ENCODE measurements at regions not wholly inside any gene's neighbourhood (a gene's known extent, or its start where the extent isn't known, plus 50 kb on each side); places are given as distances from the start of the nearest gene placed in this dataset.
"Not testable (repeated sequence)": the region's sequence is repeated elsewhere in the genome, so short reads cannot be mapped to it uniquely, and the experiment has no call there.

- H3K4me1 Mint-ChIP-seq; H3K4me3 Mint-ChIP-seq; ATAC-seq; H3K27ac Mint-ChIP-seq; DNase-seq; H3K36me3 Mint-ChIP-seq (ENCODE audit: low read depth); H3K27me3 Mint-ChIP-seq; H3K9me3 Mint-ChIP-seq: not testable (repeated sequence)
Measured at GRCh38 chr9:40097992-40098391, 742.5 kb downstream of the SPATA31A1 start.

DNA sequence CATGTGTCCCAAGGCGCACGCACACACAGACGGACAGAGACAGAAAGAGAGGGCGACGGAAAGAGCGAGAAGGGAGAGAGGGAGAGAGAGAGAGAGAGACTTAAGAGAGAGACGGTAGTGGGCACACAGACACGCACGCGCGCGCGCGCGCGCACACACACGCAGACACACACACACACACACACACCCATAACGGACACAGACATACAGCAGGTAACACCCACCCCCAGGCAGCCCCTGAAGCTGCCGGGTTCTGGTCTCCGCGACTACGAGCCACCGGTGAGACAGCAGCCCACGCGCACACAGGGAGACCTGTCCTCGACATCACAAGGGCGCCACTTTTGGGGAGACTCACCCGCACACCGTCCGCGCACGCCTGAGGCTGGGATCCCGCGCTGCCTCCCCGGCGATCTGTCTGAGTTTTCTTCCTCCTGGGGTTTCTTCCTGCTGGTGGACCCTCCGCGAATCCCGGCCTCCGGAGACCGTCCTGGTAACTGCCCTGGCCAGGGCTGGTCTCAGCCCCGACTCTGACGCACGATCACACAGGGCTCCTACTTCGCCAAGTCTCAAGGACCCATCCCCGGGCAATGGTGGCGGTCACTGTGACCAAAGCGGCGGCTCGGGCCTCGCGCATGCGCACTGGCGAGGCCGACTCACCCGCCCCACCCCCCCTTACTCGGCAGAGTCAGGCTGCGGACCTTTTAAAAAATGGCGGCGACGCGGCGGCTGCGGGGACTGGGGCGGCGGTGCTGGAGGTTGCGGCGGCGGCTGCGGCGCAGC is 750.7 kb downstream of the SPATA31A1 start:
- H3K36me3 Mint-ChIP-seq (ENCODE audit: low read depth); H3K4me1 Mint-ChIP-seq; H3K9me3 Mint-ChIP-seq; H3K27me3 Mint-ChIP-seq: not testable (repeated sequence)
- H3K27ac Mint-ChIP-seq, result peak overlapping the region; percentile 85
- DNase-seq (peak; percentile 50), ATAC-seq (peak; percentile 52)
- H3K4me3 Mint-ChIP-seq, result peak overlapping the region; percentile 86

DNA sequence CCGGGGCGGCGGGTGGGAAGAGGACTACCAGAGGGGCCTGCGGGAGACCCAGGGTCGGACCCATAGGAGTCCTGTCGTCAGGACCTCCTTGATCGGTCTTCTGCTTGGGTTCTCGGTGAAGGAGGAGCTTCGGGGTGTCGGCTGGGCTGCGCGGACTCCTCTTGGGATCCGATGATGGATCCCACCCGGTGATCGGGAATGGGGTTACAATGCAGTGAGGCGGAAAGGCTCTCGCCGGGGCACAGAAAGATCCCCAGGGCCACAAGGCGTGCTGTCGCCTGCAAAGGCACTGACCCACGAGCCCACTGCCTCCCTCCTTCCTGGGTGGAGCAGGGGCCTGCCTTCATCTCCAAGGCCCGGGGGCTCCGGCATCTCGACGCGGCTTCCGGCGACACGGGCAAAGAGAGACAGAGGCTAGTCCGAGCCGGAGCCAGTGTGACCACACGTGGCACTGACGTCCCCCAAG is 751.3 kb downstream of the SPATA31A1 start:
- not testable (repeated sequence) for DNase-seq; H3K36me3 Mint-ChIP-seq (ENCODE audit: low read depth); H3K27ac Mint-ChIP-seq; H3K4me1 Mint-ChIP-seq; ATAC-seq; H3K4me3 Mint-ChIP-seq; H3K27me3 Mint-ChIP-seq; H3K9me3 Mint-ChIP-seq

DNA sequence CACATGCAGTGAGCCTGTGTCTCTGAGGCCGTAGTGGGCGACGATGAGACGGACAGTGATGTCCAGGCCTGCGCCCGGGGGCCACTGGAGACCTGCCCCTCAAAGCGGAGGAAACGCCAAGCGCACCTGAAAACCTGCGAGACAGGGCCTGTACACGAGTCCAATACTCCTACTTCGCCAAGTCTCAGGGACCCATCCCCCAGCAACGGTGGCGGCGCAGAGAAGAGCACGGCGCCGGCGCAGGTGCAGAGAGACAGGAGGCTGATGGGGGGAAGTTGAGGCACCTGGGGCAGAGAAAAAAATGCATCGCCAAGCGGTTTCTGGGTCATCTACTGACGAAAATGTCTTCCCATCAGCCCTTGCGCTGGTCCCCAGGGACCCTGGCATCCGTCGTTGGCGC is 751.8 kb downstream of the SPATA31A1 start:
- not testable (repeated sequence) for DNase-seq; H3K9me3 Mint-ChIP-seq; H3K27me3 Mint-ChIP-seq; H3K4me1 Mint-ChIP-seq; H3K36me3 Mint-ChIP-seq (ENCODE audit: low read depth); ATAC-seq; H3K27ac Mint-ChIP-seq
- peak overlapping the region; percentile 38 for H3K4me3 Mint-ChIP-seq

DNA sequence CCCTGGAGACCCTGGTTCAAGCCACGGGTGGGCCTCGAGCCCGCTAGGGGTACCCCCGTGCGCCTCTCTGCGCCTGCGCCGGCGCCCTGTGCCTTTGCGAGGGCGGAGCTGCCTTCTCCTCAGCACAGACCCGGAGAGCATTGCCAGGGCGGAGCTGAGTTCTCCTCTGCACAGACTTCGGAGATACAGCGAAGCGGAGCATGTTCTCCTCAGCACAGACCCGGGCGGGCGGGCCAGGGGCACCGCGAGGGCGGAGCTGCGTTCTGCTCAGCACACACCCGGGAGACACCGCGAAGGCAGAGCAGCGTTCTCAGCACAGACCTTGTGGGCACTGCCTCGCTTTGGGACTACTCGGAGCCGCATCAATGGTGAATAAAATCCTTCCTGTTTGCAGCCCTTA is 753.0 kb downstream of the SPATA31A1 start:
- H3K27me3 Mint-ChIP-seq; ATAC-seq; H3K27ac Mint-ChIP-seq; H3K4me1 Mint-ChIP-seq; H3K4me3 Mint-ChIP-seq; H3K36me3 Mint-ChIP-seq (ENCODE audit: low read depth); DNase-seq; H3K9me3 Mint-ChIP-seq: not testable (repeated sequence)

GRCh38 chr9:40110751-40111150 is 755.3 kb downstream of the SPATA31A1 start:
- not testable (repeated sequence) for H3K27ac Mint-ChIP-seq; DNase-seq; ATAC-seq; H3K4me3 Mint-ChIP-seq; H3K27me3 Mint-ChIP-seq; H3K9me3 Mint-ChIP-seq; H3K36me3 Mint-ChIP-seq (ENCODE audit: low read depth); H3K4me1 Mint-ChIP-seq

DNA sequence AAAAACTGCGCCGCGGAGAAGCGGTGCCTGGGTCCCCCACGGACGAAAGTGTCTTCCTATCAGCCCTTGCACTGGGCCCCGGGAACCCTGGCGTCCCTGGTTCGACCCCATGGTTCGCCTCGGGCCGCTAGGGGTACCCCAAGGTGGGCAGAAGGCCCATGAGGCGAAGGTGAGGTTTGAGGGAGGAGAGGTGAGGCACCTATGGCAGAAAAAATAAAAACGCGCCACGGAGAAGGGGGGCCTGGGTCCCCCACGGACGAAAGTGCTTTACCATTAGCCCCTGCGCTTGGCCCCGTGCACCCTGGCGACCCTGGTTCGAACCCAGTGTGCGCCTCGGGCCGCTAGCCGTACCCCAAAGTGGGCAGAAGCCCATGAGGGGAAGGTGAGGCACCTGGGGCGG is 756.1 kb downstream of the SPATA31A1 start:
- ATAC-seq; H3K27ac Mint-ChIP-seq; H3K4me1 Mint-ChIP-seq; H3K27me3 Mint-ChIP-seq; H3K9me3 Mint-ChIP-seq; DNase-seq; H3K36me3 Mint-ChIP-seq (ENCODE audit: low read depth); H3K4me3 Mint-ChIP-seq: not testable (repeated sequence)

DNA sequence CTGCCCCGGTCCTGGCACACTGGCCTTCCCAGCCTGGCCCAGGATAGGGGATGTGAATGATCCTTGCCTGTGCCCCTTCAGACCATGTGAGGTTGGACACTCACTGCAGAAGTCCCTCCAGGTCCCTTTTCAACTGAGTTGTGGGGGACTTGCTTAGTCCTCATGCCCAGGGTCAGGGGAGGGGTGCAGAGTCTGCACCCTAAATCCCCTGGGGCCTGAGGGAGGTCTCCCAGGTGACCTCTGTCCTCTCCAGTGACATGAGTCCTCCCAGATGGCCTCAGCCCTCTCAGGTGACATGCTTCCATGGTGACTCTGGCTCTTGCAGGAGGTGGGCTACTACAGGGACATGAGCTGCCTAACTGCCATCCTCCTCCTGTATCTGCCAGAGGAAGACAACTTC is 775.1 kb downstream of the SPATA31A1 start:
- H3K27ac Mint-ChIP-seq; H3K4me1 Mint-ChIP-seq; DNase-seq; H3K36me3 Mint-ChIP-seq (ENCODE audit: low read depth); ATAC-seq; H3K27me3 Mint-ChIP-seq; H3K4me3 Mint-ChIP-seq; H3K9me3 Mint-ChIP-seq: not testable (repeated sequence)

DNA sequence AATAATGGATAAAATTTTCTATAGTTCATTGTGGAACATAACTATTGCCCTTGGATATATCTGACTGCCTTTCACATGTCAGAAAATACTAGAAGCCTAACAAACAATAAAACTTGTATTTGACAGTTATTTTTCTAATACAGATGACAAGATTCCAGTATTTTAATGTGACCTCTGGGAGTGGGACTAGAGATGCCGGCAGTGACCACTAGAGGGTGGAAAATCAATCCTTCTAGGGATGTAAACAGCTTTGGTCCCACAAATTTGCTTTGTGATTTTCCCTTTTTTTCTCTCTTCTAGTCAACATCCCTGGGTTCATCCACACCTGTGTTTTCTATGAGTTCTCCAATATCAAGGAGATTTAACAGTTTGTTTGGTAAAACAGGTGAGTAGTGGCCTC is 813.7 kb downstream of the SPATA31A1 start:
- not testable (repeated sequence) for H3K27ac Mint-ChIP-seq; H3K9me3 Mint-ChIP-seq; H3K27me3 Mint-ChIP-seq; H3K4me1 Mint-ChIP-seq; H3K36me3 Mint-ChIP-seq (ENCODE audit: low read depth); H3K4me3 Mint-ChIP-seq; DNase-seq; ATAC-seq

DNA sequence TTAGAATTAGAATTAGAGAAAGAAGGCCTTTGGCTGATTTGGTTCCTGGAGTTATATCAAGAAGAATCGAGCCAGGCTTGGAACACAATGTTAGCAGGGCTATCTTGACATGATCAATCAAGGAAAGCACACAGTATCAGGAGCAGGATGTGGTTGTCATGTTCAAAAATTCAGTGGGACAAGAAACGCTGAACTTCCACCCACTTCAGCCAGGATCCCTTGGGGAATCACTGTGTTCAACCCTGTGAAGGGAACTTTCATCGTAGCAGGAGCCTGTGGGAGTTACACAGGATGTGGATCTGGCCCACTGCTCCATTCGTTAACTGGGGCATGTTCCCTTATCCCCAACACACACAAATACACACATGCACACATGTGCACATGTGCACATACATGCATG is 817.8 kb downstream of the SPATA31A1 start:
- H3K4me1 Mint-ChIP-seq; H3K36me3 Mint-ChIP-seq (ENCODE audit: low read depth); H3K9me3 Mint-ChIP-seq; H3K4me3 Mint-ChIP-seq; H3K27me3 Mint-ChIP-seq; H3K27ac Mint-ChIP-seq; ATAC-seq; DNase-seq: not testable (repeated sequence)

GRCh38 chr9:40174035-40174434 is 818.6 kb downstream of the SPATA31A1 start:
- H3K27me3 Mint-ChIP-seq; DNase-seq; H3K4me1 Mint-ChIP-seq; H3K27ac Mint-ChIP-seq; H3K9me3 Mint-ChIP-seq; H3K36me3 Mint-ChIP-seq (ENCODE audit: low read depth); H3K4me3 Mint-ChIP-seq; ATAC-seq: not testable (repeated sequence)

- H3K27me3 Mint-ChIP-seq; H3K4me3 Mint-ChIP-seq; DNase-seq; H3K9me3 Mint-ChIP-seq; H3K36me3 Mint-ChIP-seq (ENCODE audit: low read depth); H3K27ac Mint-ChIP-seq; H3K4me1 Mint-ChIP-seq; ATAC-seq: not testable (repeated sequence)
Measured at GRCh38 chr9:40177403-40177802, 821.9 kb downstream of the SPATA31A1 start.

- not testable (repeated sequence) for H3K27ac Mint-ChIP-seq; H3K9me3 Mint-ChIP-seq; H3K27me3 Mint-ChIP-seq; DNase-seq; H3K4me3 Mint-ChIP-seq; H3K4me1 Mint-ChIP-seq; ATAC-seq; H3K36me3 Mint-ChIP-seq (ENCODE audit: low read depth)
Measured at GRCh38 chr9:40191403-40191802, 835.9 kb downstream of the SPATA31A1 start.

DNA sequence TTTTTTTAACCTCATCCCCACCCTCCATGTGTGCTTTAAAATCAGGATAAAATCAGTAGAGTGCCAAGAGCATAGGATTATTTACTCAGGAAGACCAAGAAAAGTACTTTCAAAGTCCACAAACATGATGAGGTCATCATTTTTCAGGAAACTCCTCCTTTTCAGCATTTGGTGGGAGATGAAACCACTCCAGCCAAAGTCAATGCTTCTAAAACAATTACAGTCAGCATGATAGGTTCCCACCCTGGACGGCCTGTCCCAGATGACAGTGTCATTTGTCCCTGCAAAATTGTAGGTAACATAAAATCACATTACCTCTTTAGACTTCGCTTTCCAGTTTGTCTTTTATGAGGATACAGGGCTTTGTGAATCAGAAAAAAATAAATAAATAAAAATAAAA is 836.7 kb downstream of the SPATA31A1 start:
- DNase-seq; H3K4me1 Mint-ChIP-seq; H3K9me3 Mint-ChIP-seq; H3K27me3 Mint-ChIP-seq; H3K36me3 Mint-ChIP-seq (ENCODE audit: low read depth); H3K4me3 Mint-ChIP-seq; H3K27ac Mint-ChIP-seq; ATAC-seq: not testable (repeated sequence)

DNA sequence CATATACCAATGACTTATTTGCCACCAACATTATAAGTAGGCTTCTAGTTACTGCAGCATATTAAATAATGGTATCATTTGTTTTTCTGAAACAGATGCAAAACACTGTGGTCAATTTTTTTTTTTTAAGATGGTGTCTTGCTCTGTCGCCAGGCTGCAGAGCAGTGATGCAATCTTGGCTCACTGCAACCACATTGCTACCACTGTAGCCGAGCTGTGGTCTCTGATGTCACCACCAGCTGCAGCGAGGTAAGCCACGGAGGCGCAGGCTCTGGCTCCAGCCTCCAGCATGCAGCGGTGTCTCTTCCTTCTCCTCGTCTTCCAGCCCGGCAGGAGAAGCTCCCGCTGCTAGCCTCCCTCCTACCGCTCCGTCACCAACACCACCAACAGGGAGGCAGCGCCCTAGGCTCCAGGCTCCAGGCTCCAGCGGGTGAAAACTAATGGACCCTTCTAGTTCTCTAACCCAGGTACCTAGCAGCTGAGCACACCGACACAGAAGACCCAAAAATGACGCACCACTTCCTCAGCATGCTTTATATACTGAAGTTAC is 840.8 kb downstream of the SPATA31A1 start:
- H3K36me3 Mint-ChIP-seq (ENCODE audit: low read depth); H3K9me3 Mint-ChIP-seq; H3K4me1 Mint-ChIP-seq; ATAC-seq; H3K27me3 Mint-ChIP-seq; H3K4me3 Mint-ChIP-seq; H3K27ac Mint-ChIP-seq; DNase-seq: not testable (repeated sequence)
